ENCODE measurements at regions not wholly inside any gene's neighbourhood (a gene's known extent, or its start where the extent isn't known, plus 50 kb on each side); places are given as distances from the start of the nearest gene placed in this dataset.

DNA sequence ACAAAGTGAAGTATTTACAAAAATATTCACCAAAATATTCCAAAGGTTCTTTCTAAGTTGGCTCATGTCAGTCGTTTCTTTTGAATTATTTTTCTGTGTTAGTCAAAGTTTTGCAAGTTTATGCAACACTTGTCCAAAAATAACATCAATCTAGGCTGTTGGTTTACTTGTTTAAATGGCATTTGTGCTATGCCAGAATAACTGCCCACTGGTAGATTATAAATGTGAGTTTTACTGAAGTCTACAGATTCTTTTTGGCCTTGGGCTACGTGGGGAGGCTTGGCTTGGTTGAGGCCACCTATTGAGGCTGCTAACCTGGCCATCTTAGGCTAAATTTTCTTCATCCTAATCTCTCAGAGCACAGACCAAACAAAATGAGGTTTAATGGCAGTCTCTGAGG lies 1091.9 kb upstream of the RAG2 start:
- peak; percentile 11 for DNase-seq

GRCh38 chr11:37688456-37688855 lies 1090.4 kb upstream of the RAG2 start:
- no peak for DNase-seq

DNA sequence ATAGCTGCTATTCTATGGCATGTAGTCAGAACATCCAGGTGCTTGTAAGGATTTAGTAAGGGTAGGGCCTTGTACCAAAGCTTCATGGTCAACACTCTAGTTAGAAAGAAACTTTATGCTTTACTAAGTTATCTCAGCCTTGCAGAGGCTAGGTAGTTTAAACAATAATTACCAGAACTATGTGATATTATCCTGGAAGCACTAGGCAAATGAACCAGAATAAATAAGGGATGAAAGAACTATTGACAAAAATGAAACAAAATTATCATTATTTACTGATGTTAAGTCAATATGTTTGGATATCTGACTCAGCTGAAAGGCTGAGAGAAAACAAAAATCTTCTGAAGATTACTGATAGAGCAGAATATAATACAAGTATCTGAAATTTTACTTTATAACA lies 1089.1 kb upstream of the RAG2 start:
- no peak for DNase-seq

DNA sequence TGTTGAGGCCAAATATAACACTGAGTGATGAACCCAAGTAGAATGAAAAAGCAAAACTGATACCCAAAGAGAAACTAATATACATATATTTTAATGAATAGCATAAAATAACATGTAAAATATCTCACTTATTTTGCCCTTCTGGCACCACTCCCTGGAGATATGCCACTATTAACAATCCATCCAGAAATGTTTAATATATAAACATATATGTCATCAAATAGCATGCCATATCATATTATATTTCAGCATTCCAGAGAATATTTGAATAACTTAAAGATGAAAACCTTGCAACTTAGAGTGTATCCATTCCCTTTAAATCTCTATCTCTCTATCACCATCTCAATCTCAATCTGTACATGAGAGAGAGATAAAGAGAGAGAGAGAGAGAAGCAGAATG lies 1073.3 kb upstream of the RAG2 start:
- DNase-seq, result peak; percentile 3

DNA sequence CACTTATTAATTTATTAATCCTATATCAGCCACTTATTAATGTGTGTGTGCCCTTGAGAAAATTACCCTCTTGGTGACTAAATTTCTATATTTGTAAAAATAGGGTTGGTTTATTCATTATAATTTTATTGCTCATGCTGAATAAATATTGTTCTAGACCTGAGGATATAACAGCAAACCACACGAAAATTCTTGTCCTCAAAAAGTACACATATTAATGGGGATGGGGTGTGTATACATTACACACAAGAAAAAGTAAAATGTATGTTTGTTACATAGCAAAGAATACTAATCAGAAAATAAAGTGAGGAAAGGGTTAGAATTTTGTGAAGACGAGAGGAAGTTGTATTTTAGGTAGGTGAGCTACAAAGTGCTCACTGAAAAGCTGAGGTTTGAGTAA lies 1068.9 kb upstream of the RAG2 start:
- DNase-seq, result no peak

GRCh38 chr11:37657645-37658044 lies 1059.6 kb upstream of the RAG2 start:
- DNase-seq, result peak; percentile 19

DNA sequence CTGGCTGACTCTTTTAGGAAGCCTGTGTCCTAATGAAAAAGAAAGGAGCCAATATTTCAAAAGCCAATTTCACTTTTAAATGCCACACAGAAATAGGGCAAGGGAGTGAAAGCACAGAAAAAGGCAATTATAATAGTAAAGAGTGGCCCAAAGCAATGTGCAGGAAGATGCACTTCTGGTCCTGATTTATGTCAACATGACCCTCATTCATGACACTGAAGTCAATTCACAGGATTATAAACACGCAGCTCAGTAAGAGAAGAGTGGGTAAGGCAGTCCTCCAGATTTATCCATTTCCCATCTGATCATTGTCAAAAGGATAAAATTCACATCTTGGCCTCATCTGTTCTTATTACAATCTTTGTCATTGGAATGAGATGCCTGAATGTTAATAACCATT lies 1049.7 kb upstream of the RAG2 start:
- no peak for DNase-seq

DNA sequence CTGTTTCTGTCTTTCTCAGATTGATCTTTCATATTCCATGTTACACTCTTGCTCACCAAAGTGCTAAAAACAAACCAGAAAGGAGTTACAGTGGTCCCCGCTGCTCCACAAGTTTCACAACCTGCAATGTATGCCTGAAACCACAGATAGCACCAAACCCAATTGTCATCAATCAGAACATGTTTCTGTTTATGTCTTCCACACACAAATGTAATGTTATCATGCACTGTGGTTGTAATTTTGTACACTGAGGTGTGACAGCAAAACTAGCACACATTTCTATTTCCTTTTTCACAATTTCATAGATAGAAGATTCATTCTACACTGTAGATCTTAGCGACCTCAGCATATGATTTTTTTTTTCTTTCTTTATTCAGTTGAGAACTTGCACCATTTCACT lies 1045.9 kb upstream of the RAG2 start:
- DNase-seq, result no peak

- DNase-seq, result no peak
Measured at GRCh38 chr11:37642296-37642695, 1044.3 kb upstream of the RAG2 start.

DNA sequence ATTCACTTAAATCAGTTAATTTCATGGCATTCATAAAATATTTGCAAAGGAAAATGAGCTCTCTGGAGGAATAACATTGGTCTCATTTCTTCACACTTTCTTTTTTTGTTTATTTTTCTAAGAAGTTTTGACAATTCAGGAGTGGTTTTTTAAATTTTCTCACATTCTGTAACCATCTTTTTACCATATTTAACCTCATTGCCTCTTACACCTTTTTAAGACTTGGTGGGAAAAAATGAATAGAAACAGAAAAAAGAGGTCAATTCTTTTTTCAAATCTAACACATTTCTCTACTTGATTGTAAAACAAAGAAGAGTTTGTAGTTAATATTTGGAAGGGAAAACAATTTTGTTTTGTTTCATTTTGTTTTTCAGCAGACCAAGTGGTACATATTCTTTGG lies 1034.7 kb upstream of the RAG2 start:
- DNase-seq, result no peak

GRCh38 chr11:37630866-37631265 lies 1032.8 kb upstream of the RAG2 start:
- no peak for DNase-seq

GRCh38 chr11:37623778-37624177 lies 1025.7 kb upstream of the RAG2 start:
- no peak for DNase-seq

GRCh38 chr11:37621662-37622061 lies 1023.6 kb upstream of the RAG2 start:
- no peak for DNase-seq

- no peak for DNase-seq
Measured at GRCh38 chr11:37616291-37616690, 1018.3 kb upstream of the RAG2 start.

GRCh38 chr11:37613031-37613430 lies 1015.0 kb upstream of the RAG2 start:
- DNase-seq, result no peak

DNA sequence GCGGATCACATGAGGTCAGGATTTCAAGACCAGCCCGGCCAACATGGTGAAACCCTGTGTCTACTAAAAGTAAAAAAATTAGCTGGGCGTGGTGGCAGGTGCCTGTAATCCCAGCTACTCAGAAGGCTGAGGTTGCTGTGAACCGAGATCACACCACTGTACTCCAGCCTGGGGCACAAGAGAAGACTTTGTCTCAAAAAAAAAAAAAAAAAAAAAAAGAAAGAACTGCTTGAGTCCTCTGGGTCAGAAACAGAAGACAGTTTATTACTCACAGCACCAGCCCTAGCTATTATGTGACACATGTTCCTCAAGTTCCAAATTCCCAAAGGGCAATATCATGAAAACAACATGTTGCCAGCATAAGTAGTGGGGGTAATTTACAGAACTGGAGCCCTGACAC lies 1014.1 kb upstream of the RAG2 start:
- no peak for DNase-seq

DNA sequence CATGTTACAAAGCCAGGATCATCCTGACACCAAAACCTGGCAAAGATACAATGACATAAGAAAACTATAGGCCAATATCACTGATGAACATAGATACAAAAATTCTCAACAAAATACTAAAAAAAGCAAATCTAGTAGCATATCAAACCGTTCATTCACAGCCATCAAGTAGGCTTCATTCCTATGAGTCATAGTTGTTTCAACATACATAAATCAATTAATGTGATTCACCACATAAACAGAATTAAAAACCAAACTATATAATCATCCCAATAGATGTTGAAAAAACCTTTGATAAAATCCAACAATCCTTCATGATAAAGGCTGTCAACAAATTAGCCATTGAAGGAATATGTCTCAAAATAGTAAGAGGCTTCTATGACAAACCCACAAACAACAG lies 1007.2 kb upstream of the RAG2 start:
- DNase-seq, result peak; percentile 38

DNA sequence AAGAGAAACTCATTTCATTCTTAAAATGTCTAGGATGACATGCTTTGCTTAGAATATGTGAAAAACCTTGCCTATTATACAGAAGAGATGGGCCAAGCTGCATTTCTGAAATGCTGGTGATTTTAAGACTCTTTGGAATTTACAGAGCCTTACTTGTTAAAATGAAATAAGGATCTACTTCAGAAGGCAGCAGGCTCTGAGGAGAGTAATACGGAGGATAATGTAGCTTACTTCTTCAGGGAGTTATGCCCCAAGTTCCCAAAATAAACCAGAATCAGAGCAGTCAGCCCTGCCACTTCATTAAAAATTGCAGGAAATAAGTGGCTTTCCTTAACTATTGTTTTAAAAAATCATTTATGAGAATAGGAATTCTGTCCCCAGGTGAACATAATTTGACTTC lies 1000.3 kb upstream of the RAG2 start:
- no peak for DNase-seq

- DNase-seq, result no peak
Measured at GRCh38 chr11:37597776-37598175, 999.7 kb upstream of the RAG2 start.

DNA sequence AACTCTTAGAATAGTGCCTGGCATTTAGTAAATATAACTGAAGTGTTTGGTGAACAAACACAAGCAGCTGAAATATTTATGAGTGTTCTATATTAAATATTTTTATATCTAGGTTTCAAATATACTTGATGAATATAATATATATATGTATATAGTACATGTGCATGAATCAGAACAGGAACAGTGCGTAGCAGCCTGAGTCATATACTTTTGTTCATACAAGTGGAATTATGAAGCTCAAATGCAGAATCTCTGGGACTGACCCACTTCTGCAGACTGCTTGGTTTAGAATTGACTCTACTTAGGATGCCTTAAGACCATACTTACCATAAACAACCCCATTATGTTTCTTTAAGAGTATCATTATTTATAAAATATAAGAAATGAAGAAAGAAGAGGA lies 997.8 kb upstream of the RAG2 start:
- no peak for DNase-seq

- DNase-seq, result no peak
Measured at GRCh38 chr11:37574361-37574760, 976.3 kb upstream of the RAG2 start.

DNA sequence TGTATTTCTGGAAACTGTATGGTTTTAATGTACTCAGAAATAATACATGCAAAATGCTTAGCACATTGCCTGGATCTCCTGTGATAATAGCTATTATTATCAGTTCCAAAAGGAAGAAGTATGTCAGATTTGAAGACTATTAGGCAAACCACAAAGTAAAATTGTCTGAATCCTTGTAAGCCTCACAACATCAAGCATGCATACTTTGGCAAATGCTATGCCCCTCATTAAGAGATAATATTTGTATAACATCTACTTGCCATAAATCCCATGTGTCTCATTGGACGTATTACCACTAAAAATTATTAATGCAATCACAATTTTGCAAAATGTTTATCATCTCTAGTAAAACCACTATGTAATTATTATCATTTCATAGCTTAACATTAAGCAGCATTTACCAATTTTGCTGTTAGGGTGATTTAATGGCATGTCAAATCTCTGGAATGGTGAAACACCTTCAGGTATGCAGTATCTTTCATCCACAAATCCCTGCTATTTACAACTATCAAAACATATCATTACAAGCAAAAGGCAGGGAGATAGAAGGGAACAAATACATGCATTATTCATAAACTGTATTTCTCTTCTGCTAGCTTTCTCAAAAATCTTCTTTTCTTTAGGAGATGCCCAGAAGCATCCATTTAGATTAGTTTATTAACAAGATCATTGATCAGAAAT lies 974.6 kb upstream of the RAG2 start:
- no peak for DNase-seq

- DNase-seq, result no peak
Measured at GRCh38 chr11:37571246-37571645, 973.2 kb upstream of the RAG2 start.

- no peak for DNase-seq
Measured at GRCh38 chr11:37560991-37561390, 963.0 kb upstream of the RAG2 start.

DNA sequence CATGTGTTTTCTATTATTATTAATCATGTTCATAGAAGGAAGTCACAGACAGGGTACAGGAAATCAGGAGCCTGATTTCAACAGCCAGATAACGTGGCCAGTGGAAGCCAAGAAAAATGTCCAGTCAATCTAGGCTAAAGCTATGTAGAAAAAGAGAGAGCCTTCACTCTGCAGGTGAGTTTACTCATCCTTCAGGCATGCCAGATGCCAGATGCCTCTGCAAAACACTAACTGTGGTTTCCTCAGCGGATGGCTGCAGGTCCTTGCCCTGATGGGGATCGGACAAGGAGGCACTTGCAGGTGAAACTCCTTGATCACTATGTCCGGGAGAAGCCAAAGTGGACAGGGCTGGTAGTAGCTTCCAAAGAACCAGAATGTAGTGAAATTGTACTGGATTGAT lies 962.3 kb upstream of the RAG2 start:
- DNase-seq, result no peak
